HG02938 (cell line): ENCODE measurements at regions not wholly inside any gene's neighbourhood (a gene's known extent, or its start where the extent isn't known, plus 50 kb on each side); places are given as distances from the start of the nearest gene placed in this dataset.
"Not testable (repeated sequence)": the region's sequence is repeated elsewhere in the genome, so short reads cannot be mapped to it uniquely, and the experiment has no call there.

Experiments
- ATAC-seq: cut with Tn5 transposase; IDR thresholded peaks from one replicate; pipeline ENCODE4 v1.9.1; 2021; ENCODE audit warnings: mild to moderate bottlenecking, moderate library complexity; ENCODE audit not compliant: unreplicated experiment

GRCh38 chr7:120043250-120043649 lies 229.7 kb upstream of the KCND2 start:
- ATAC-seq, result no peak

- ATAC-seq, result no peak
Observed at GRCh38 chr7:120052884-120053382, 220.0 kb upstream of the KCND2 start.

- no peak for ATAC-seq
Observed at GRCh38 chr7:120053390-120053961, 219.5 kb upstream of the KCND2 start.

DNA sequence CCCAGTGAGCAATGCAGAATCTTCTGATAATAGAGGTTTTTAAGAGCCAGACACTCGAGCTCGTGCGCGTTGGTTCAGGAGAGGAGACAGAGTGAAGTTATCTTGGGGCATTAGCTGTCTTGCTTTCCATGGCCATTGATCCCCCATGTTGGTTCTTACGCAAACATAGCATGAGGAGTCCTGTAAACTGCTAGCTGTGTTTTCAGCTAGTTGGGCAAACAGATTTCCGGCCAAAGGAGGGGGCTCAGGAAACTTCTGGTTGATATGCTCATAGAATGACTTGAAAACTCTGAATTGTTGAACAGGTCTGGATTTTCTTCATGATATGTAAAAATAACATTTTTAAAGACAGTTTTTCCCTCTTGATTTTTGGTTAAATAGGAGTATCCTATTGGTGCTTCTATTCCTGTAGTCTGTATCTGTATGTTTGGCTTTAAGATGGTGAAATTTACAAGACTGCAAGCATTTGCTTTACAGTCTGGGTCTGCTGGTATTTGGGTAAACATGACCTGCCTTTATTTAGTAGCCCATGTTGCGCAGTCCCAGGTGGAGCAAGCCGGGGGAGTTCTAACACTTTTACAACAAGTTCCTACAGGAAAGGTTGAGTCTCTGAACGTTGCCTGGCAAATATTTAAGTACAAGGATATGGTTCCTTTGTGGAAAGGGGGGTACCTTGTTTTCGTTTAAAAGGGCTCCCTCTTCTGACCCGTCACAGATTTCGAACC lies 218.4 kb upstream of the KCND2 start:
- no peak for ATAC-seq

- no peak for ATAC-seq
Observed at GRCh38 chr7:120055300-120055699, 217.7 kb upstream of the KCND2 start.

- ATAC-seq, result no peak
Observed at GRCh38 chr7:120056227-120056626, 216.7 kb upstream of the KCND2 start.

DNA sequence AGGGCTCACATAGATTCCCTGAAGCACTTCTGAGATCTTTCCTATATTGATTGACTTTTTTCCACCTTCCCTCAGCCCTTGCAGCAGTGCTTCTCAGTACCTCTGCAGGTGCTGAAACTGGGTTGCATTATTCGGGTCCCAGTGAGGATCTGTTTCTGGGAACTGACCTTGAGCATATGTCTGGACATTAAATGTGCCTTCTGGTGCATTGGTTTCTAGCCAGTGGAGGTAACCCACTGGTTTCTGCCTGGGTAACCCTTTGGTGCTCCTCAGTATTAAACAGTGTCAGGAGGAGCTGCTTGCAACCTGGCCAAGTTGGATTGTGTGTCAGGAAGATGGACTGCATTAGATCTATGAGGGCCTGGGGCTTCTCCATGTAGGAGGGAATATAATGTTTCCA lies 213.3 kb upstream of the KCND2 start:
- no peak for ATAC-seq

GRCh38 chr7:120060281-120060680 lies 212.7 kb upstream of the KCND2 start:
- no peak for ATAC-seq

GRCh38 chr7:120060875-120061274 lies 212.1 kb upstream of the KCND2 start:
- peak; percentile 42 for ATAC-seq

- peak; percentile 78 for ATAC-seq
Observed at GRCh38 chr7:120064565-120064964, 208.4 kb upstream of the KCND2 start.

- ATAC-seq, result not testable (repeated sequence)
Observed at GRCh38 chr7:120066898-120067297, 206.1 kb upstream of the KCND2 start.

DNA sequence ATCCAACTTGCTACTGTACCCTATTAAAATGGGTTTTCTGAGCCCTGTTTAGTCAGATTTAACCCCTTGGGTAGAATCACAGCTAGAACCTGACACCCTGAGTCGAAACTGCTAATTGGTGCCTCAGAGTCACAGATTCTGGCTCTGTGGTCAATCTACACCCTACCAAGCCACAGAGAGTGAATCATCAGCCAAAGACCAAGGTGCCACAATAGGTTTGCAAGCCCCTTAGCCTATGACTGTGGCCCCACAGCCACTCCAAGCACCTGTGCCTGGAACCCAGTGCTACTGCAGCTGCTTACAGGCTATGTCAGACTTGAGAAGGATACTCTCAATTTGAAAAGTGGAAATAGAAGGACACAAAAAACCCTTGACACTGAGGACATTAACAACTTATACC lies 202.8 kb upstream of the KCND2 start:
- peak; percentile 64 for ATAC-seq

GRCh38 chr7:120077777-120078176 lies 195.2 kb upstream of the KCND2 start:
- ATAC-seq, result no peak

DNA sequence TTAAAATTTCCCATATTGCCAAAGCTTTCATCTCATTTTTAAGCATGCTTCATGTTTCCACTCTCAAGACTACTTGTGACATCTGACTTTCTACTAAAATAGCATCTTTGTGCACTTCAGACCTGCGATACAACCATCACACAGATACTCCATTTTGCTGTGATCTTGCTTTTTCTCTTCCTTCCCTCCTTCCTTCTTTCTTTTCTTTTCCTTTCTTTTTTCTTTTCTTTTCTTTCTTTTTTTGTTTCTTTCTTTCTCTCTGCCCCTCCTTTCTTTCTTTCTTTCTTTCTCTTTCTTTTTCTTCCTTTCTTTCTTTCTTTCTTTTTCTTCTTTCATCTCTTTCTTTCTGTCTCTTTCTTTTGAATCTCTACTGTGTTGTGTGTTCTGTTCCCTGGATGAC lies 194.0 kb upstream of the KCND2 start:
- ATAC-seq, result no peak

- ATAC-seq, result no peak
Observed at GRCh38 chr7:120079704-120080103, 193.3 kb upstream of the KCND2 start.

DNA sequence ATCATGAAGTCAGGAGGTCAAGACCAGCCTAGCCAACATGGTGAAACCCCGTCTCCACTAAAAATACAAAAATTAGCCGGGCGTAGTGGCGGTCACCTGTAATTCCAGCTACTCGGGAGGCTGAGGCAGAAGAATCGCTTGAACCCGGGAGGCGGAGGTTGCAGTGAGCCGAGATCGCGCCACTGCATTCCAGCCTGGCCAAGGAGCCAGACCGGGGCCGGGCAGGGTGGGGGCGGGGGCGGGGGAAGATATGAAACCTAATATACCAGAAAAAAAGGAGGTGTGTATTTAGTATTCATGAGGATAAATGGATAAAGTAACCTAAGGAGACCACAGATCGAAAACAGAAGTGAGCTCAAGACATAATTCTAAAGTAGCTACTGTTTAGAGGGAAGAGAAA lies 186.5 kb upstream of the KCND2 start:
- not testable (repeated sequence) for ATAC-seq

GRCh38 chr7:120089968-120090367 lies 183.0 kb upstream of the KCND2 start:
- no peak for ATAC-seq

- ATAC-seq, result no peak
Observed at GRCh38 chr7:120091807-120092206, 181.2 kb upstream of the KCND2 start.

DNA sequence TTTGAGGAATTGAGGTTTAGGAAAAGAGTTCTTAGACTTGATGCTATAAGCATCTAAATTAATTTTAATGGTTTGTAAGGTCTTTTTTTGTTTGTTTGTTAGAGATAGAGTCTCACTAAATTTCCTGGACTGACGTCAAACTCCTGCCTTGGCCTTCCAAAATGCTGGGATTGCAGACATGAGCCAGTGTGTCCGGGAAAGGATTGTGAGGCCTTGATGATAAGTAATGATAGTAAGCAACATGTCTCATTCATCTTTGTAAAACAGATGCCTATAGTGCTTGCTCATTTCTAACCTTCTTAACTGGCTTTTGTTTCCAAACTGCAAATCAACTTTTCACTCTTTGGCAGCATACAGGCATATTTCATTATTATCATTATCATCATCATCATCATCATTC lies 176.0 kb upstream of the KCND2 start:
- ATAC-seq, result no peak

GRCh38 chr7:120097774-120098173 lies 175.2 kb upstream of the KCND2 start:
- ATAC-seq, result no peak

DNA sequence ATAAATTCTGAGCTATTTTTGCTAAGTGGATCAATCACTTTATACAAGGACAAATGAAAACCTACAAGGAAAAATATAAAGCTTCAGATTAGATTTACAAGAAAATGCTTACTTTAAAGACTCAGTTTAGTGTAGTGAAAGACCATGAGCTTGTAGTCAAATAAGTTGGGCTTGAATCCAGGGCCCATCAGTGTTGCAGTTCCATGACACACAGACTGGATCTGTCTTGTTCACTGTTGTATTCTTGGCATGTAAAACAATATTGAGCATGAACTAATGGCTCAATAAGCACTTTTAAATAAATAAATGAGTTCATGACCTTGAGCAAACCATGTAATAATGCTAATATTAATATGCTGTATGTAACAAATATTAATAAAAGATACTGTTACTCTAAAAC lies 164.6 kb upstream of the KCND2 start:
- ATAC-seq, result no peak

DNA sequence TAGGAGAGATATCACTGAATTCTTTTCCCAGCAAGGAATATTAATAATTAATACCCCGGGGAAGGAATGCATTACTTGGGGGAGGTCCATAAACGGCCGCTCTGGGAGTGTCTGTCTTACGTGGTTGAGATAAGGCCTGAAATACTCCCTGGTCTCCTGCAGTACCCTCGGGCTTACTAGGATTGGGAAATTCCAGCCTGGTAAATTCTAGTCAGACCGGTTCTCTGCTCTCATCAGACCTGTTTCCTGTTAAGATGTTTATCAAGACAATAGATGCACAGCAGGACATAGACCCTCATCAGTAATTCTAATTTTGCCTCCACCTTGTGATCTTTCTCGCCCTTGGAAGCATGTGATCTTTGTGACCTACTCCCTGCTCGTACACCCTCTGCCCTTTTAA lies 162.8 kb upstream of the KCND2 start:
- ATAC-seq, result no peak

GRCh38 chr7:120114626-120115025 lies 158.3 kb upstream of the KCND2 start:
- no peak for ATAC-seq
